Panc1 (cell line): ENCODE measurements at regions not wholly inside any gene's neighbourhood (a gene's known extent, or its start where the extent isn't known, plus 50 kb on each side); places are given as distances from the start of the nearest gene placed in this dataset.

ENCODE experiments used
- POLR2AphosphoS5 ChIP-seq: IDR thresholded peaks from 2 replicates; pipeline ENCODE4 v1.6.1; 2012; ENCODE audit warnings: mild to moderate bottlenecking, low read depth, low read length, moderate library complexity
- REST ChIP-seq, 2 experiments: IDR thresholded peaks; 2 replicates each; pipeline ENCODE4 v1.6.1; 2011 to 2012; ENCODE audit warnings: low read depth in 2 of 2, control low read depth in 1 of 2, low read length in 1 of 2, mild to moderate bottlenecking in 1 of 2, moderate library complexity in 1 of 2; ENCODE audit not compliant: insufficient read depth in 1 of 2
- SIN3A ChIP-seq: IDR thresholded peaks from 2 replicates; pipeline ENCODE4 v1.6.1; 2012; ENCODE audit warnings: low read depth, mild to moderate bottlenecking, low read length, moderate library complexity, borderline replicate concordance; ENCODE audit not compliant: insufficient read depth
- TCF7L2 ChIP-seq: IDR thresholded peaks from 2 replicates; pipeline ENCODE4 v1.6.1; 2011; ENCODE audit warnings: mild to moderate bottlenecking, low read depth, low read length, inconsistent platforms
- TF ChIP-seq, protein P1 (sequence below): fragments of 450-650 bp; IDR thresholded peaks from 2 replicates; pipeline ENCODE4 v1.5.1; 2017; ENCODE audit warnings: mild to moderate bottlenecking

DNA sequence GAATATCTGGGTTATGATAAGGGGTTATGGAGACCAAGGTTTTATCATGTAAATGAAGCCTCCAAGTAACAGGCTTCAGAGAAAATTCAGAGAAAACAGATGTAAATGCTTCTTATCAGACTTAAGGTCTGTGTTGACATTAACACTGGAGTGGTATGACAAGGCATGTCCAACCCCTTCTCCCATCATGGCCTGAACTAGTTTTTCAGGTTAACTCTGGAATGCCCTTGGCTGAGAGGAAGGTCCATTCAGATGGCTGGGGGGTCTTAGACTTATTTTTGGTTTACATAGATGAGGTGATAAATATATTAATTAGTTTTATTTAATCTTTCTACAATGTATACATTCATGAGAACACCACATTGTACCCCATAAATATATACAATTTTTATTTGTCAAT, 399.6 kb downstream of the TBX15 start:
- TF ChIP-seq, protein P1, sequence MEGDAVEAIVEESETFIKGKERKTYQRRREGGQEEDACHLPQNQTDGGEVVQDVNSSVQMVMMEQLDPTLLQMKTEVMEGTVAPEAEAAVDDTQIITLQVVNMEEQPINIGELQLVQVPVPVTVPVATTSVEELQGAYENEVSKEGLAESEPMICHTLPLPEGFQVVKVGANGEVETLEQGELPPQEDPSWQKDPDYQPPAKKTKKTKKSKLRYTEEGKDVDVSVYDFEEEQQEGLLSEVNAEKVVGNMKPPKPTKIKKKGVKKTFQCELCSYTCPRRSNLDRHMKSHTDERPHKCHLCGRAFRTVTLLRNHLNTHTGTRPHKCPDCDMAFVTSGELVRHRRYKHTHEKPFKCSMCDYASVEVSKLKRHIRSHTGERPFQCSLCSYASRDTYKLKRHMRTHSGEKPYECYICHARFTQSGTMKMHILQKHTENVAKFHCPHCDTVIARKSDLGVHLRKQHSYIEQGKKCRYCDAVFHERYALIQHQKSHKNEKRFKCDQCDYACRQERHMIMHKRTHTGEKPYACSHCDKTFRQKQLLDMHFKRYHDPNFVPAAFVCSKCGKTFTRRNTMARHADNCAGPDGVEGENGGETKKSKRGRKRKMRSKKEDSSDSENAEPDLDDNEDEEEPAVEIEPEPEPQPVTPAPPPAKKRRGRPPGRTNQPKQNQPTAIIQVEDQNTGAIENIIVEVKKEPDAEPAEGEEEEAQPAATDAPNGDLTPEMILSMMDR: no peak
- TF ChIP-seq SIN3A (no peak), POLR2AphosphoS5 (no peak), REST (IDR thresholded peaks at IDR 0.05; ENCODE audit: insufficient read depth in 1 of 2, low read depth in 2 of 2, low read length in 1 of 2) (no peak), TCF7L2 (no peak)
